ENCODE measurements at regions not wholly inside any gene's neighbourhood (a gene's known extent, or its start where the extent isn't known, plus 50 kb on each side); places are given as distances from the start of the nearest gene placed in this dataset.

DNA sequence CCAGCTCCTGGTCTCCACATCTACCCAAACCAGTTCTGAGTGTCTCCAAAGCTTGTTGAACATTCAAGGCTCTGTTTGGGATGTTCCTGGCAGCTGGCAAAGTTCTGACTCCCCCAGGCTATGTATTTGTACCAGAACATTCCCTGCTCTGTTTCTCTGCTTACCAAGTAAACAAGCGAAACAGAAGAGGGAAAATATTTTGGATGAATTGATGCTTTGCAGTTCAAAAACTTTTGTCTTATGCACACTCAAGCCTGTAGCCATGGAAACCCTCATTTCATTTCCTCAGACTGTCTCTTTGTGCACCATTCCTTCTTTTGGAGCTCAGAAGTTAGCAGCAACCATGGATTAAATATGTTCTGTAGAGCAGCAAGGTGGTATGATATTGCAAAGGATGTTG is 145.8 kb downstream of the ACTL7B start:
- no peaks in the 10 kb centered on the region for H3K9me3 ChIP-seq (ENCODE audit: insufficient read depth, low read length)
- no peak overlapping the region for H3K4me2 ChIP-seq (ENCODE audit: low read length)
- H3K9ac ChIP-seq (ENCODE audit: low read length) = no peak overlapping the region
- H3K36me3 ChIP-seq (replicated peaks; ENCODE audit: low read depth, low read length) = no peaks in the 10 kb centered on the region
- no peak overlapping the region for H2AFZ ChIP-seq (ENCODE audit: low read depth, low read length)
- peaks cover 16% of the 10 kb centered on the region; the same call in 1 of the 2 replicates for H3K27me3 ChIP-seq (ENCODE audit: low read depth, low read length)
- H3K79me2 ChIP-seq (ENCODE audit: low read length) = no peaks in the 10 kb centered on the region
- no peaks in the 10 kb centered on the region for H3K4me1 ChIP-seq (ENCODE audit: low read length)
- H3K27ac ChIP-seq (ENCODE audit: low read length) = no peak overlapping the region
- no peak for TF ChIP-seq EZH2phosphoT487 (IDR thresholded peaks at IDR 0.05; ENCODE audit: low read depth)
- TF ChIP-seq, protein P1, sequence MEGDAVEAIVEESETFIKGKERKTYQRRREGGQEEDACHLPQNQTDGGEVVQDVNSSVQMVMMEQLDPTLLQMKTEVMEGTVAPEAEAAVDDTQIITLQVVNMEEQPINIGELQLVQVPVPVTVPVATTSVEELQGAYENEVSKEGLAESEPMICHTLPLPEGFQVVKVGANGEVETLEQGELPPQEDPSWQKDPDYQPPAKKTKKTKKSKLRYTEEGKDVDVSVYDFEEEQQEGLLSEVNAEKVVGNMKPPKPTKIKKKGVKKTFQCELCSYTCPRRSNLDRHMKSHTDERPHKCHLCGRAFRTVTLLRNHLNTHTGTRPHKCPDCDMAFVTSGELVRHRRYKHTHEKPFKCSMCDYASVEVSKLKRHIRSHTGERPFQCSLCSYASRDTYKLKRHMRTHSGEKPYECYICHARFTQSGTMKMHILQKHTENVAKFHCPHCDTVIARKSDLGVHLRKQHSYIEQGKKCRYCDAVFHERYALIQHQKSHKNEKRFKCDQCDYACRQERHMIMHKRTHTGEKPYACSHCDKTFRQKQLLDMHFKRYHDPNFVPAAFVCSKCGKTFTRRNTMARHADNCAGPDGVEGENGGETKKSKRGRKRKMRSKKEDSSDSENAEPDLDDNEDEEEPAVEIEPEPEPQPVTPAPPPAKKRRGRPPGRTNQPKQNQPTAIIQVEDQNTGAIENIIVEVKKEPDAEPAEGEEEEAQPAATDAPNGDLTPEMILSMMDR (IDR thresholded peaks at IDR 0.05; ENCODE audit: low read depth, low read length) = no peak
- no peaks in the 10 kb centered on the region for H4K20me1 ChIP-seq (ENCODE audit: insufficient read depth, low read length)
- H3K4me3 ChIP-seq (ENCODE audit: low read length) = no peak overlapping the region

- no peak overlapping the region for H3K4me2 ChIP-seq (ENCODE audit: low read length)
Measured at GRCh38 chr9:108709126-108709525, 146.7 kb downstream of the ACTL7B start.

DNA sequence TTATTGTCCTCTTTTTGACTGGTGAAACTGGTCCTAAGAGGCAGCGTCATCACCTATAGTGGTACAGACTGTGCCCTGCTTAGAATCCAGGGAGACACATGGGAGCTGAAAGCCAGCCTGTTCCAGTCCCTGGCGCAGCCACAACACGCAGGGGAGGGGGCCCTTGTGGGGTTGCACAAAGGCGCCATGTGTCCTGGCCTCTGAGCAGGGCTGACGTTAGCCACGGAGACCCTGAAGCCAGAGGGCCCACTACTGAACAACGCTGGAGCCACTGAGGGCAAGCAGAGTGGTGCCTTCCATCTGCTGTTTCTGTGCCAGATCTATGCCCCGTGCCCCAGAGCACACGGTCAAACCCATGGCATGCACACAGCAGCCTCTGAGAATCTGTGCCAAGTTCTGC is 147.3 kb downstream of the ACTL7B start:
- no peak overlapping the region for H3K4me2 ChIP-seq (ENCODE audit: low read length)
- H2AFZ ChIP-seq (ENCODE audit: low read depth, low read length) = no peak overlapping the region
- H3K9ac ChIP-seq (ENCODE audit: low read length) = no peak overlapping the region
- no peaks in the 10 kb centered on the region for H3K36me3 ChIP-seq (replicated peaks; ENCODE audit: low read depth, low read length)
- H4K20me1 ChIP-seq (ENCODE audit: insufficient read depth, low read length) = no peaks in the 10 kb centered on the region
- no peaks in the 10 kb centered on the region for H3K9me3 ChIP-seq (ENCODE audit: insufficient read depth, low read length)
- no peak overlapping the region for H3K27ac ChIP-seq (ENCODE audit: low read length)
- 0 out of 2 replicates have a peak, but pooled peaks cover 4% of the 10 kb centered on the region for H3K4me1 ChIP-seq (ENCODE audit: low read length)
- no peak overlapping the region for H3K4me3 ChIP-seq (ENCODE audit: low read length)
- no peaks in the 10 kb centered on the region for H3K79me2 ChIP-seq (ENCODE audit: low read length)
- no peak for TF ChIP-seq EZH2phosphoT487 (IDR thresholded peaks at IDR 0.05; ENCODE audit: low read depth)
- TF ChIP-seq, protein P1 (IDR thresholded peaks at IDR 0.05; ENCODE audit: low read depth, low read length) = no peak
- H3K27me3 ChIP-seq (ENCODE audit: low read depth, low read length) = peaks cover 16% of the 10 kb centered on the region; the same call in 1 of the 2 replicates

More at GRCh38 chr9:108709126-108709525, 146.7 kb downstream of the ACTL7B start:
- Histone ChIP-seq H3K27me3 (ENCODE audit: low read depth, low read length) (peaks cover 16% of the 10 kb centered on the region; the same call in 1 of the 2 replicates), H4K20me1 (ENCODE audit: insufficient read depth, low read length) (no peaks in the 10 kb centered on the region), H3K36me3 (replicated peaks; ENCODE audit: low read depth, low read length) (no peaks in the 10 kb centered on the region), H3K79me2 (ENCODE audit: low read length) (no peaks in the 10 kb centered on the region), H3K9me3 (ENCODE audit: insufficient read depth, low read length) (no peaks in the 10 kb centered on the region), H2AFZ (ENCODE audit: low read depth, low read length) (no peak overlapping the region), H3K9ac (ENCODE audit: low read length) (no peak overlapping the region), H3K4me1 (ENCODE audit: low read length) (0 out of 2 replicates have a peak, but pooled peaks cover 4% of the 10 kb centered on the region), H3K4me3 (ENCODE audit: low read length) (no peak overlapping the region), H3K27ac (ENCODE audit: low read length) (no peak overlapping the region)
- TF ChIP-seq, protein P1 (IDR thresholded peaks at IDR 0.05; ENCODE audit: low read depth, low read length) = no peak
- no peak for TF ChIP-seq EZH2phosphoT487 (IDR thresholded peaks at IDR 0.05; ENCODE audit: low read depth)

GRCh38 chr9:108707120-108707519 is 148.7 kb downstream of the ACTL7B start:
- H3K4me2 ChIP-seq (ENCODE audit: low read length) = no peak overlapping the region
- H3K27ac ChIP-seq (ENCODE audit: low read length) = no peak overlapping the region
- H3K9me3 ChIP-seq (ENCODE audit: insufficient read depth, low read length) = no peaks in the 10 kb centered on the region
- H3K27me3 ChIP-seq (ENCODE audit: low read depth, low read length) = peaks cover 16% of the 10 kb centered on the region; the same call in 1 of the 2 replicates
- no peaks in the 10 kb centered on the region for H3K79me2 ChIP-seq (ENCODE audit: low read length)
- no peak overlapping the region for H2AFZ ChIP-seq (ENCODE audit: low read depth, low read length)
- 0 out of 2 replicates have a peak, but pooled peaks cover 4% of the 10 kb centered on the region for H3K4me1 ChIP-seq (ENCODE audit: low read length)
- H3K9ac ChIP-seq (ENCODE audit: low read length) = no peak overlapping the region
- no peaks in the 10 kb centered on the region for H4K20me1 ChIP-seq (ENCODE audit: insufficient read depth, low read length)
- no peak overlapping the region for H3K4me3 ChIP-seq (ENCODE audit: low read length)
- H3K36me3 ChIP-seq (replicated peaks; ENCODE audit: low read depth, low read length) = no peaks in the 10 kb centered on the region
- TF ChIP-seq, protein P1 (IDR thresholded peaks at IDR 0.05; ENCODE audit: low read depth, low read length) = no peak
- no peak for TF ChIP-seq EZH2phosphoT487 (IDR thresholded peaks at IDR 0.05; ENCODE audit: low read depth)
